Lower lobe of right lung (tissue), 2 donors: ENCODE measurements at regions not wholly inside any gene's neighbourhood (a gene's known extent, or its start where the extent isn't known, plus 50 kb on each side); places are given as distances from the start of the nearest gene placed in this dataset.

ENCODE experiments used
- ATAC-seq, 2 donors: fragments of 200-7000 bp; cut with Tn5 transposase; one replicate each; pipeline ENCODE4 v1.9.1; 2020 to 2022; ENCODE audit warnings: mild to moderate bottlenecking in 2 of 2, moderate library complexity in 2 of 2
- DNase-seq: peaks from one replicate; pipeline ENCODE4 v3.0.0-alpha.2; 2020
- H3K27ac ChIP-seq: fragments of 200-600 bp; one replicate; pipeline ENCODE4 v1.8.0; 2022
- H3K27me3 ChIP-seq: fragments of 200-600 bp; one replicate; pipeline ENCODE4 v1.8.0; 2022; ENCODE audit warnings: low read depth
- H3K36me3 ChIP-seq: fragments of 200-600 bp; one replicate; pipeline ENCODE4 v1.8.0; 2022; ENCODE audit warnings: mild to moderate bottlenecking
- H3K4me1 ChIP-seq: fragments of 200-600 bp; one replicate; pipeline ENCODE4 v1.8.0; 2022
- H3K4me3 ChIP-seq: fragments of 200-600 bp; one replicate; pipeline ENCODE4 v1.8.0; 2022; ENCODE audit warnings: mild to moderate bottlenecking
- H3K9me3 ChIP-seq: fragments of 200-600 bp; one replicate; pipeline ENCODE4 v1.8.0; 2022
- intact Hi-C: fragments of 100-400 bp; cut with DNase I; formaldehyde crosslinking; loops from one replicate; pipeline ENCODE4 v1.11.0; 2022
- TF ChIP-seq, protein P1 (sequence below): fragments of 200-600 bp; IDR thresholded peaks from one replicate; pipeline ENCODE4 v1.8.0; 2022; ENCODE audit warnings: antibody characterized with exemption, mild to moderate bottlenecking
- donor health status: DM: no; HTN: yes; CAD: no; lungs with severe emphysema.

DNA sequence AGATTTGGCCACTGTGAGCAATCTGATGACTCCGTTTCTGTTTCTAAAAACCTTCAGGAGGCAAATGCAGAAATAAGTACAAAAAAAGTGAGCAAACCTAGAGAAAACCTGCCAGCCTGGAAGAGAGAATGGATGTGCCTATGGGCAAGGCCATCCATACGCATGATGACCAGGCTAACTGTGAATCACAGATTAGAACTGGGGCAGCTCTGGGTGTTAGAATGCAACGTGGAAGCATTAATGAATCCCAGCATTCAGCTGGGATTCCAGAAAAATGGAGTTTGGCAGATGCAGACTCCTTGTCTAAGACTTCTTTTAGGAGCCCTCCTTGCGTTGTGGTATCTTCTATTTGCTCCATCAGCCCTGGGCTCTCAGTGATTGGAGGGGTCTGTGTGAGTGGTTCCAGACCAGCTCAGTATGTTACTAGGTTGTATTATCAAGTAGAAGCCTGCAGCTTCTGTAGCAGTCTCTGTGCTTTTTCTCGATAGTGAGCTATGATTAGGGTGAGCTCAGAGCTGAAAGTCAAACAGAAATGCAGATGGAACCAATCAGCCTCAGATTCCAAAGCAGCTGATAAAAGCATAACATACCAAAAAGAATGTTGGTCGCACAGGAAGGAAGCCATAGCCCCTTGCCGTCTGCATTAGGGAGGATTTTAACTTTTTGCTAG is 154.0 kb downstream of the PSMG1 start:
- DNase-seq, result no peak
- TF ChIP-seq, protein P1, sequence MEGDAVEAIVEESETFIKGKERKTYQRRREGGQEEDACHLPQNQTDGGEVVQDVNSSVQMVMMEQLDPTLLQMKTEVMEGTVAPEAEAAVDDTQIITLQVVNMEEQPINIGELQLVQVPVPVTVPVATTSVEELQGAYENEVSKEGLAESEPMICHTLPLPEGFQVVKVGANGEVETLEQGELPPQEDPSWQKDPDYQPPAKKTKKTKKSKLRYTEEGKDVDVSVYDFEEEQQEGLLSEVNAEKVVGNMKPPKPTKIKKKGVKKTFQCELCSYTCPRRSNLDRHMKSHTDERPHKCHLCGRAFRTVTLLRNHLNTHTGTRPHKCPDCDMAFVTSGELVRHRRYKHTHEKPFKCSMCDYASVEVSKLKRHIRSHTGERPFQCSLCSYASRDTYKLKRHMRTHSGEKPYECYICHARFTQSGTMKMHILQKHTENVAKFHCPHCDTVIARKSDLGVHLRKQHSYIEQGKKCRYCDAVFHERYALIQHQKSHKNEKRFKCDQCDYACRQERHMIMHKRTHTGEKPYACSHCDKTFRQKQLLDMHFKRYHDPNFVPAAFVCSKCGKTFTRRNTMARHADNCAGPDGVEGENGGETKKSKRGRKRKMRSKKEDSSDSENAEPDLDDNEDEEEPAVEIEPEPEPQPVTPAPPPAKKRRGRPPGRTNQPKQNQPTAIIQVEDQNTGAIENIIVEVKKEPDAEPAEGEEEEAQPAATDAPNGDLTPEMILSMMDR, result no peak
- Histone ChIP-seq H3K36me3 (no peaks in the 10 kb centered on the region), H3K4me3 (no peak overlapping the region), H3K27me3 (no peaks in the 10 kb centered on the region), H3K9me3 (peaks cover 13% of the 10 kb centered on the region), H3K27ac (peak overlapping the region; percentile 53), H3K4me1 (peaks cover 20% of the 10 kb centered on the region)
- no peak for ATAC-seq
- intact Hi-C loops, result no loop called here

DNA sequence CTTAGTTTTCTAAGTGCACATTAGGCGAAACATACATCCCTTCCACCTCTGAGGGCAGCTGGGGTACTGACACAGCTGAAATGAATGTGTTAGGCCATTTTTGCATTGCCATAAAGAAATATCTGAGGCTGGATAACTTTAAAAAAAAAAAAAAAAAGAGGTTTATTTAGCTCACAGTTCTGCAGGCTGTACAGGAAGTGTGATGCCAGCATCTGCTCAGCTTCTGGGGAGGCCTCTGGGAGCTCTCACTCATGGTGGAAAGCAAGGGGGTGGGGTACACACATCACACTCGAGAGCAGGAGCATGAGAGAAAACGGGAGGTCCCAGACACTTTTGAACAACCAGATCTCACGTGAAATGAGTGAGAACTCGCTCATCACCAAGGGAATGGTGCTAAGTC is 158.1 kb downstream of the PSMG1 start:
- ATAC-seq (no peak), DNase-seq (no peak)
- TF ChIP-seq, protein P1, result no peak
- Histone ChIP-seq H3K9me3 (peaks cover 13% of the 10 kb centered on the region), H3K4me1 (peaks cover 44% of the 10 kb centered on the region), H3K36me3 (no peaks in the 10 kb centered on the region), H3K27ac (no peak overlapping the region), H3K27me3 (no peaks in the 10 kb centered on the region), H3K4me3 (no peak overlapping the region)
- intact Hi-C loops, result no loop called here

DNA sequence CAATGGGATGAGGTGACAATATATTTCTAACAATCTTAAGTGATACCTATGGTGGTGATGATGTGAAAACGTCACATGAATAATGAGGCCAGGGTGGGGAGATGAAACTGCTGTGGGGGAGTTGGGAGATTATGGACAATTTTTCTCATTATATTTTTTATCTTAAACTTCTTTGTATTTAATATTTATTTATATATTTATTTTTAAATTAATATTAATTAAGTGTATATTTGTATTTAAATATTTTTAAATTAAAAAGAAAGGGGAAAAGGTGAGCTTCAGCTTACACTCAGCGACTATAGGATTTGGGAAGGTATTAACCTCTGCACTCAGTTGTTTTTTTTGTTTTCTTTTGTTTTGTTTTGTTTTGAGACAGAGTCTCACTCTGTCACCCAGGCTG is 158.7 kb downstream of the PSMG1 start:
- TF ChIP-seq, protein P1, result no peak
- Histone ChIP-seq H3K27ac (no peak overlapping the region), H3K27me3 (no peaks in the 10 kb centered on the region), H3K9me3 (peaks cover 13% of the 10 kb centered on the region), H3K36me3 (no peaks in the 10 kb centered on the region), H3K4me1 (peaks cover 37% of the 10 kb centered on the region), H3K4me3 (no peak overlapping the region)
- DNase-seq (no peak), ATAC-seq (no peak)
- intact Hi-C loops, result no loop called here

DNA sequence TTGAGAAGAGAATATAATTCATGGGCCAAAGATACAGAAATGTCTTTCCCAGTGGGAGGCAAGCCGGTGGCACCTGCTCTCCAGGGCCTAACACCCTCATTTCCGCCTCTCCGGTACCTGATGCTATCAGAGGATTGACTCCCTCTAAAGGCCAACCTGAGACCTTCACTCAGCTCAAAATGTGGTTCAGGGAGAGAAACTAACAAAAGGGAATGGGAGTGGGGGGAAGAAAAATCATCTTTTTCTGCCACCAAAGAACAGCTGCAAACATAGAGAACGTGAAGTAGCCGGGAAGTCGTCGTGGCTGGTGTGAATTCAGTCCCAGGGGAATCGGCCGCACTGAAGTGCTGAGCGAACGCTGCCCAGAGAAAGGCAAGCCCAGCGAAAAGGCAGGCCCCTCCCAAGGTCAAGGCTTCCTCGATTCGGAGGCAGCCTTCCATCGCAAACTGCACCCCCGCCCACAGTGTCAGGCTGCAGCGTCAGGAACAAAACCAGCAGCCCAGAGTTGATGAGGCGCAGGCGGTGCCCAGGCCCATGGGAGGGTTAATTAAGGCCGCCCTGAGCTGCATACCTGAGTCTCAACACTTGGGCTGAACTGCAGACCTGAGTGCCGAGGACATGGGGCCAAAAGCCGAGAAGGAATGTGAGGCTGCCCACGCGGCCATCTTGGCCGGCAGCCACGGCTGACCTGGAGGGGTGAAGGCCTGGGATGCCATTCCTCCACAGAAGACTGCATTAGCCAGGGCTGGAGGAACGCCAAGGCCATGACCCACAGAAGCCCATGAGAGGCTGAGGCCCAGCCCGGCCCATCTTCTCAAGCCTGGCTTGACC is 160.2 kb downstream of the PSMG1 start:
- ATAC-seq (peak; percentile 86 to 90), DNase-seq (peak; percentile 87)
- intact Hi-C loops, result no loop called here
- TF ChIP-seq, protein P1, result peak; percentile 29
- Histone ChIP-seq H3K36me3 (no peaks in the 10 kb centered on the region), H3K27me3 (no peaks in the 10 kb centered on the region), H3K27ac (peak overlapping the region; percentile 66), H3K4me3 (no peak overlapping the region), H3K9me3 (peaks cover 13% of the 10 kb centered on the region), H3K4me1 (peaks cover 37% of the 10 kb centered on the region)

DNA sequence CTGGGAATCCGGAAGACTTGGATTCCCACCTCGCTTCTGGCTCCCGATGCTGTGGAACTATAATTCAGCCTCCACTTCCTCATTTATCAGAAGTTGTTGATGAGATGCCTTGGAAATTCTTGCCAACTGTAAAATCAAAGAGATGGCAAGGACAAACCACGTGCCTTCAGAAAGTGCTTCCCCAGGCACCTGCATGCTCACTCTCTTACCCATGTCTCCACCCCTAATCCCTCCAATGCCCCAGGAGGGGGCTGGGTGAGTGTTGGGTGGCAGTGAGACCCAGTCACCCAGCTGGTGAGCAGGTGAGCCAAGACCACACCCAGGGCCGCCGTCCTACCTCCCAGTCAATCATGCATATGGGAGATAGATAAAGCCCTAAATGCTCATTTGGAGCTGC is 160.8 kb downstream of the PSMG1 start:
- DNase-seq, result no peak
- H3K27me3 ChIP-seq, result no peaks in the 10 kb centered on the region
- no peak overlapping the region for H3K4me3 ChIP-seq
- no peaks in the 10 kb centered on the region for H3K36me3 ChIP-seq
- H3K4me1 ChIP-seq, result peaks cover 37% of the 10 kb centered on the region
- ATAC-seq, result peak in 1 of 2 donors; percentile 15
- TF ChIP-seq, protein P1, result no peak
- H3K27ac ChIP-seq, result peak overlapping the region; percentile 66
- peaks cover 8% of the 10 kb centered on the region for H3K9me3 ChIP-seq
- intact Hi-C loops, result no loop called here
